Ecto neural progenitor cell (in vitro differentiated cells): ENCODE measurements at regions not wholly inside any gene's neighbourhood (a gene's known extent, or its start where the extent isn't known, plus 50 kb on each side); places are given as distances from the start of the nearest gene placed in this dataset.
"Not testable (repeated sequence)": the region's sequence is repeated elsewhere in the genome, so short reads cannot be mapped to it uniquely, and the experiment has no call there.

Source experiments
- DNase-seq: peaks from one replicate; pipeline ENCODE4 v3.0.0-alpha.2; 2018; ENCODE audit warnings: low spot score

GRCh38 chr4:177802661-177803060, 360.4 kb upstream of the AGA start:
- DNase-seq, result no peak

GRCh38 chr4:177803151-177803550, 360.9 kb upstream of the AGA start:
- no peak for DNase-seq

- no peak for DNase-seq
Observed at GRCh38 chr4:177809791-177810190, 367.6 kb upstream of the AGA start.

- DNase-seq, result no peak
Observed at GRCh38 chr4:177810220-177810619, 368.0 kb upstream of the AGA start.

GRCh38 chr4:177818392-177818791, 376.2 kb upstream of the AGA start:
- DNase-seq, result not testable (repeated sequence)

- no peak for DNase-seq
Observed at GRCh38 chr4:177826973-177827372, 384.7 kb upstream of the AGA start.

GRCh38 chr4:177841258-177841657, 399.0 kb upstream of the AGA start:
- DNase-seq, result no peak

- DNase-seq, result no peak
Observed at GRCh38 chr4:177853229-177853628, 411.0 kb upstream of the AGA start.

GRCh38 chr4:177855507-177856197, 413.4 kb upstream of the AGA start:
- DNase-seq, result no peak

- DNase-seq, result no peak
Observed at GRCh38 chr4:177860171-177860570, 417.9 kb upstream of the AGA start.

GRCh38 chr4:177861551-177862094, 419.4 kb upstream of the AGA start:
- DNase-seq, result no peak

- no peak for DNase-seq
Observed at GRCh38 chr4:177862541-177863176, 420.4 kb upstream of the AGA start.

- DNase-seq, result no peak
Observed at GRCh38 chr4:177879851-177880250, 437.6 kb upstream of the AGA start.

- no peak for DNase-seq
Observed at GRCh38 chr4:177895136-177895535, 452.9 kb upstream of the AGA start.

GRCh38 chr4:177901786-177902185, 459.5 kb upstream of the AGA start:
- DNase-seq, result no peak

GRCh38 chr4:177902386-177902785, 460.1 kb upstream of the AGA start:
- no peak for DNase-seq

GRCh38 chr4:177907736-177908424, 465.6 kb upstream of the AGA start:
- DNase-seq, result no peak

- DNase-seq, result no peak
Observed at GRCh38 chr4:177921715-177922114, 479.5 kb upstream of the AGA start.

- no peak for DNase-seq
Observed at GRCh38 chr4:177923888-177924287, 481.7 kb upstream of the AGA start.

- DNase-seq, result no peak
Observed at GRCh38 chr4:177937041-177937440, 494.8 kb upstream of the AGA start.

GRCh38 chr4:177938226-177938625, 496.0 kb upstream of the AGA start:
- DNase-seq, result no peak

GRCh38 chr4:177945268-177945667, 503.0 kb upstream of the AGA start:
- no peak for DNase-seq

GRCh38 chr4:177947607-177948006, 505.4 kb upstream of the AGA start:
- DNase-seq, result no peak
